Mesenchymal stem cell (in vitro differentiated cells and primary cell): ENCODE measurements at regions not wholly inside any gene's neighbourhood (a gene's known extent, or its start where the extent isn't known, plus 50 kb on each side); places are given as distances from the start of the nearest gene placed in this dataset.

Experiments used
- DNase-seq: peaks from one replicate; pipeline ENCODE4 v3.0.0-alpha.2; 2013
- H2AFZ ChIP-seq: one replicate; pipeline ENCODE4 v1.6.1; 2013; ENCODE audit warnings: low read depth, mild to moderate bottlenecking, control low read depth, inconsistent platforms, low read length, moderate library complexity
- H2AK5ac ChIP-seq: 2 replicates; pipeline ENCODE4 v1.6.1; 2013; ENCODE audit warnings: low read length, moderate library complexity, mild to moderate bottlenecking, inconsistent platforms; ENCODE audit not compliant: severe bottlenecking
- H2BK120ac ChIP-seq: one replicate; pipeline ENCODE4 v1.6.1; 2013; ENCODE audit warnings: low read depth, mild to moderate bottlenecking, inconsistent platforms, low read length, moderate library complexity
- H2BK12ac ChIP-seq, 2 experiments: one replicate each; pipeline ENCODE4 v1.6.1; 2013; ENCODE audit warnings: inconsistent platforms in 2 of 2, low read length in 2 of 2, mild to moderate bottlenecking in 2 of 2, moderate library complexity in 2 of 2, control low read depth in 1 of 2
- H2BK15ac ChIP-seq: one replicate; pipeline ENCODE4 v1.6.1; 2013; ENCODE audit warnings: mild to moderate bottlenecking, low read depth, inconsistent platforms; ENCODE audit not compliant: poor library complexity, severe bottlenecking
- H2BK5ac ChIP-seq: 2 replicates; pipeline ENCODE4 v1.6.1; 2013; ENCODE audit warnings: low read depth, mild to moderate bottlenecking, low read length, control low read depth, inconsistent platforms; ENCODE audit not compliant: poor library complexity, severe bottlenecking
- H3K14ac ChIP-seq, 2 experiments: one replicate each; pipeline ENCODE4 v1.6.1; 2013; ENCODE audit warnings: inconsistent platforms in 2 of 2, low read length in 2 of 2, control low read depth in 1 of 2, mild to moderate bottlenecking in 1 of 2, moderate library complexity in 1 of 2
- H3K18ac ChIP-seq, 2 experiments: one replicate each; pipeline ENCODE4 v1.6.1; 2013; ENCODE audit warnings: inconsistent platforms in 2 of 2, low read length in 2 of 2, control low read depth in 1 of 2, low read depth in 1 of 2, mild to moderate bottlenecking in 1 of 2
- H3K23ac ChIP-seq, 2 experiments: one replicate each; pipeline ENCODE4 v1.6.1; 2013; ENCODE audit warnings: inconsistent platforms in 2 of 2, low read length in 2 of 2, mild to moderate bottlenecking in 2 of 2, moderate library complexity in 2 of 2, control low read depth in 1 of 2
- H3K27ac ChIP-seq: 2 replicates; pipeline ENCODE4 v1.5.1; 2013; ENCODE audit warnings: mild to moderate bottlenecking, moderate library complexity, low read length, control low read depth, inconsistent platforms; ENCODE audit not compliant: poor library complexity, severe bottlenecking
- H3K27me3 ChIP-seq, 2 experiments: 2 replicates each; pipeline versions ENCODE4 v1.6.1 to v1.7.0; 2013; ENCODE audit warnings: low read length in 2 of 2, mild to moderate bottlenecking in 2 of 2, moderate library complexity in 2 of 2, control low read depth in 1 of 2, inconsistent platforms in 1 of 2; ENCODE audit not compliant: control insufficient read depth in 1 of 2, insufficient read depth in 1 of 2
- H3K36me3 ChIP-seq, 2 experiments: 2 replicates each; pipeline versions ENCODE4 v1.6.1 to v1.7.0; 2013; ENCODE audit warnings: low read length in 2 of 2, control low read depth in 1 of 2, inconsistent platforms in 1 of 2, low read depth in 1 of 2, mild to moderate bottlenecking in 1 of 2; ENCODE audit not compliant: insufficient read depth in 2 of 2, control insufficient read depth in 1 of 2
- H3K4ac ChIP-seq, 2 experiments: one replicate each; pipeline ENCODE4 v1.6.1; 2013; ENCODE audit warnings: inconsistent platforms in 2 of 2, low read length in 2 of 2, mild to moderate bottlenecking in 2 of 2, moderate library complexity in 2 of 2, control low read depth in 1 of 2, low read depth in 1 of 2
- H3K4me1 ChIP-seq: 2 replicates; pipeline ENCODE4 v1.6.1; 2013; ENCODE audit warnings: low read depth, low read length, control low read depth; ENCODE audit not compliant: control insufficient read depth, insufficient read depth
- H3K4me2 ChIP-seq: 2 replicates; pipeline ENCODE4 v1.6.1; 2013; ENCODE audit warnings: low read length, mild to moderate bottlenecking, inconsistent platforms; ENCODE audit not compliant: poor library complexity, severe bottlenecking
- H3K4me3 ChIP-seq, 2 experiments: 2 replicates each; pipeline versions ENCODE4 v1.5.1 to v1.7.0; 2013; ENCODE audit warnings: low read length in 2 of 2, mild to moderate bottlenecking in 2 of 2, control low read depth in 1 of 2, low read depth in 1 of 2; ENCODE audit not compliant: insufficient read depth in 1 of 2
- H3K79me1 ChIP-seq: replicated peaks from 2 replicates; pipeline ENCODE4 v1.6.1; 2013; ENCODE audit warnings: mild to moderate bottlenecking, control low read depth, low read length, inconsistent platforms; ENCODE audit not compliant: poor library complexity, severe bottlenecking
- H3K9ac ChIP-seq: 2 replicates; pipeline ENCODE4 v1.7.0; 2013; ENCODE audit warnings: mild to moderate bottlenecking, low read length, moderate library complexity
- H3K9me3 ChIP-seq: 2 replicates; pipeline ENCODE4 v1.7.0; 2013; ENCODE audit warnings: mild to moderate bottlenecking, low read length; ENCODE audit not compliant: control insufficient read depth
- H4K8ac ChIP-seq: one replicate; pipeline ENCODE4 v1.6.1; 2013; ENCODE audit warnings: inconsistent platforms, mild to moderate bottlenecking, low read length, moderate library complexity
- H4K91ac ChIP-seq: one replicate; pipeline ENCODE4 v1.6.1; 2013; ENCODE audit warnings: mild to moderate bottlenecking, low read length, inconsistent platforms
- WGBS: methylation state at CpG from one replicate; pipeline ENCODE4 v1.1.7; 2013; ENCODE audit warnings: mixed read lengths; 5-methylcytosine and 5-hydroxymethylcytosine counted together

DNA sequence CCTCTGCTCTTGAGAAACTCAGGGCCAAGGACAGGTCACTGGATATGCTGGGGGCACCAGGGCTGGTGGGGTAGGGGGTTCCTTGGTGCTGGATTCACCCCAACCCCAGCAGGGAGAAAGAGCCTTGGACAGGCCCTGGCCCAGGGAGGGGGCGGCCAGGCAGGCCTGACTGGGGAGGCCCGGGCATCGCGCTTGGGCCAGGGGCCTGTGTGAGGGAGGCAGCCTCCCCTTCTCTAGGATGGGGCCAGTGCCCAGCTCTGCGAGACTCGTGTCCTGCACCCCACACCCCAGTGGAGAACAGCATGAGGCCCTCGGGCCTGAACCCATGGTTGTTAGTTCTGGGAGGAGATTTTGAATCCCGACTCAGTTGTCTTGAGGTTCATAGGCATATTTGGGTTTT, 217.1 kb downstream of the ZNF248 start:
- Histone ChIP-seq H3K36me3 (no peaks in the 10 kb centered on the region), H3K27me3 (no peaks in the 10 kb centered on the region), H2BK12ac (no peak overlapping the region), H3K9ac (no peak overlapping the region), H2BK120ac (no peak overlapping the region), H4K8ac (no peak overlapping the region), H3K4me2 (no peak overlapping the region), H2AK5ac (no peak overlapping the region), H3K14ac (no peak overlapping the region), H3K9me3 (peaks cover 3% of the 10 kb centered on the region), H2BK5ac (no peak overlapping the region), H3K18ac (no peak overlapping the region), H3K4me3 (no peak overlapping the region), H3K4me1 (no peaks in the 10 kb centered on the region), H3K23ac (no peak overlapping the region), H2AFZ (no peak overlapping the region), H4K91ac (no peak overlapping the region), H2BK15ac (no peak overlapping the region), H3K4ac (no peak overlapping the region), H3K27ac (no peak overlapping the region), H3K79me1 (no peaks in the 10 kb centered on the region)
- WGBS, result 86% methylated on average over 8 of the region's 8 CpGs
- no peak for DNase-seq

DNA sequence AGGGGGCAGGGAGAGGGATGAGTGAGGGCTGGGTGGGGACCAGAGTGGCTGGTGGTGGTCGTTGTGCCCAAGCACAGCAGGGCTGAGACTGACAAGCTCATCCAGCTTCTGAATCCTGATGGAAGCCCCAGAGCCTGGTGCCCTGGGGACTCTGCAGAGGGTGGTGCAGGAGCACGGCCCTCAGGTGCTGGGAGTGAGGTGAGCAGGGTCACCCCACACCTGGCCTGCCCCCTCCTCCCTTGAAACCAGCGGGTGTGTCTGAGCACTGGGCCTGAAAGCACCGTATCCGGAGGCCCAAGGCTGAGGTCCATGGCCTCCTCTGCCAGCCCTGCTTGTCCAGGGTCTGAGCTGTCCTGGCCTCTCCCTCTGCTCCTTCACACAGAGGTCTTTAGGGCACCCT, 218.2 kb downstream of the ZNF248 start:
- Histone ChIP-seq H2BK120ac (no peak overlapping the region), H3K79me1 (no peaks in the 10 kb centered on the region), H4K8ac (no peak overlapping the region), H3K18ac (no peak overlapping the region), H3K36me3 (no peaks in the 10 kb centered on the region), H3K14ac (no peak overlapping the region), H3K27me3 (no peaks in the 10 kb centered on the region), H4K91ac (no peak overlapping the region), H3K23ac (no peak overlapping the region), H3K9ac (no peak overlapping the region), H2AK5ac (no peak overlapping the region), H2BK12ac (no peak overlapping the region), H2BK5ac (no peak overlapping the region), H2AFZ (no peak overlapping the region), H2BK15ac (no peak overlapping the region), H3K4ac (no peak overlapping the region), H3K4me3 (no peak overlapping the region), H3K4me1 (peaks cover 2% of the 10 kb centered on the region), H3K4me2 (no peak overlapping the region), H3K27ac (no peak overlapping the region), H3K9me3 (no peaks in the 10 kb centered on the region)
- no peak for DNase-seq
- 70% methylated on average over 4 of the region's 5 CpGs for WGBS

DNA sequence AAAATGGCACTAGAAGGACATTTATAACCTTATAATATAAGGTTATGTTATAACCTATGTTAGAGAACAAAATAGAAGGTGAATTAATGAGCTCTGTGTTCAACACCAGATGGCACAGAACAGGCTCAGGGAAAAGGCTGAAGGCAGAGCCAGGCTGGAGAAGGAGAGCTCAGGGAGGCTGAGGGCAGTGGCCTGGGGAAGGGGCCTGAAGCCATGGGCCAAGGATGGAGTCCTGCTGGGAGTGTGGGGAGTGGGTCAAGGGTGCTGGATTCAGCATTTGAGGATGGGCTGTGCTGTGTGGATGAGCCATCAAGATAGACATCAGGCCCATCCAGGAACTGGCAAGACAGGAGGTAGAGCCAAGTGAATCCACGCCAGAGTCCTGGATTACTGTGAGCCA, 218.8 kb downstream of the ZNF248 start:
- H3K14ac ChIP-seq, result no peak overlapping the region
- H3K4me2 ChIP-seq, result no peak overlapping the region
- H4K91ac ChIP-seq, result no peak overlapping the region
- no peak overlapping the region for H3K18ac ChIP-seq
- no peaks in the 10 kb centered on the region for H3K79me1 ChIP-seq
- no peak overlapping the region for H3K27ac ChIP-seq
- no peak overlapping the region for H3K9ac ChIP-seq
- peak overlapping the region in 1 of 2 experiments; percentile 31 for H3K4me3 ChIP-seq
- no peak overlapping the region for H2BK12ac ChIP-seq
- no peak overlapping the region for H3K4ac ChIP-seq
- H2BK120ac ChIP-seq, result no peak overlapping the region
- DNase-seq, result no peak
- H4K8ac ChIP-seq, result no peak overlapping the region
- no peaks in the 10 kb centered on the region for H3K9me3 ChIP-seq
- H2AK5ac ChIP-seq, result no peak overlapping the region
- H2BK5ac ChIP-seq, result no peak overlapping the region
- peaks cover 2% of the 10 kb centered on the region for H3K4me1 ChIP-seq
- H3K36me3 ChIP-seq, result no peaks in the 10 kb centered on the region
- H2BK15ac ChIP-seq, result no peak overlapping the region
- no peak overlapping the region for H2AFZ ChIP-seq
- 57% methylated on average over 1 of the region's 1 CpG for WGBS
- no peak overlapping the region for H3K23ac ChIP-seq
- no peaks in the 10 kb centered on the region for H3K27me3 ChIP-seq

DNA sequence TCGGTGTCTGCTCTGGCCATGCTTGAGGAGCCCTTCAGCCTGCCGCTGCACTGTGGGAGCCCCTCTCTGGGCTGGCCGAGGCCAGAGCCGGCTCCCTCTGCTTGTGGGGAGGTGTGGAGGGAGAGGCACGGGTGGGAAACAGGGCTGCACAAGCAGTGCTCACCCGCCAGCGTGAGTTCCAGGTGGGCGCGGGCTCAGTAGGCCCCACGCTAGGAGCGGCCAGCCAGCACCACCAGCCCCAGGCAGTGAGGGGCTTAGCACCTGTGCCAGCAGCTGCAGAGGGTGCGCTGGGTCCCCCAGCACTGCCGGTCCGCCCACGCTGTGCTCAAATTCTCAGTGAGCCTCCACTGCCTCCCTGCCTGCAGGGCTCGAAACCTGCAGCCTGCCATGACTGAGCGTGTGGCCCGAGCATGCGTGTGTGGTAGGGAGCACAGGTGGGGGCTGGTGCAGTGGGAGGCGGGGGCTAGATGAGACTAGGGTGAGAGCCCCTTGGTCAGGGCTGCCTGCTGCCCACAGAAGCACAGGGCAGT, 223.0 kb downstream of the ZNF248 start:
- Histone ChIP-seq H2BK5ac (no peak overlapping the region), H3K4me2 (no peak overlapping the region), H3K18ac (no peak overlapping the region), H3K27me3 (no peaks in the 10 kb centered on the region), H3K9me3 (peaks cover 12% of the 10 kb centered on the region), H2BK120ac (no peak overlapping the region), H3K14ac (no peak overlapping the region), H3K4me1 (peaks cover 2% of the 10 kb centered on the region), H3K4me3 (no peak overlapping the region), H3K4ac (no peak overlapping the region), H3K9ac (no peak overlapping the region), H4K8ac (no peak overlapping the region), H3K23ac (no peak overlapping the region), H3K36me3 (no peaks in the 10 kb centered on the region), H3K27ac (no peak overlapping the region), H2AK5ac (no peak overlapping the region), H2AFZ (no peak overlapping the region), H3K79me1 (no peaks in the 10 kb centered on the region), H2BK15ac (no peak overlapping the region), H4K91ac (no peak overlapping the region), H2BK12ac (no peak overlapping the region)
- 80% methylated on average over 20 of the region's 20 CpGs for WGBS
- DNase-seq, result no peak
